ENCODE measurements at regions not wholly inside any gene's neighbourhood (a gene's known extent, or its start where the extent isn't known, plus 50 kb on each side); places are given as distances from the start of the nearest gene placed in this dataset.
A peak's percentile ranks its signal among the peaks of the same experiment; 100 is the strongest.

GRCh38 chr6:22003287-22003686, 293.5 kb downstream of the PRL start:
- DNase-seq (ENCODE audit: low read depth) (no peak), FAIRE-seq (no peak)
- H3K4me3 ChIP-seq (ENCODE audit: low read depth, low read length): no peak overlapping the region
- H3K27me3 ChIP-seq (ENCODE audit: control insufficient read depth, insufficient read depth, low read length): no peaks in the 10 kb centered on the region
- no peak for TF ChIP-seq CTCF (IDR thresholded peaks at IDR 0.05; ENCODE audit: insufficient read depth, low read length, severe bottlenecking)
- H3K36me3 ChIP-seq (ENCODE audit: control insufficient read depth, insufficient read depth, low read length): no peaks in the 10 kb centered on the region

GRCh38 chr6:22006795-22007194, 290.0 kb downstream of the PRL start:
- FAIRE-seq (no peak), DNase-seq (ENCODE audit: low read depth) (no peak)
- no peaks in the 10 kb centered on the region for H3K36me3 ChIP-seq (ENCODE audit: control insufficient read depth, insufficient read depth, low read length)
- H3K27me3 ChIP-seq (ENCODE audit: control insufficient read depth, insufficient read depth, low read length): no peaks in the 10 kb centered on the region
- H3K4me3 ChIP-seq (ENCODE audit: low read depth, low read length): no peak overlapping the region
- no peak for TF ChIP-seq CTCF (IDR thresholded peaks at IDR 0.05; ENCODE audit: insufficient read depth, low read length, severe bottlenecking)

- H3K36me3 ChIP-seq (ENCODE audit: control insufficient read depth, insufficient read depth, low read length): no peaks in the 10 kb centered on the region
- DNase-seq (ENCODE audit: low read depth) (no peak), FAIRE-seq (peak; percentile 75)
- no peaks in the 10 kb centered on the region for H3K27me3 ChIP-seq (ENCODE audit: control insufficient read depth, insufficient read depth, low read length)
- no peak overlapping the region for H3K4me3 ChIP-seq (ENCODE audit: low read depth, low read length)
- no peak for TF ChIP-seq CTCF (IDR thresholded peaks at IDR 0.05; ENCODE audit: insufficient read depth, low read length, severe bottlenecking)
These were observed 289.4 kb downstream of the PRL start for GRCh38 chr6:22007469-22007868.

- Histone ChIP-seq H3K4me3 (ENCODE audit: low read depth, low read length) (no peak overlapping the region), H3K36me3 (ENCODE audit: control insufficient read depth, insufficient read depth, low read length) (no peaks in the 10 kb centered on the region), H3K27me3 (ENCODE audit: control insufficient read depth, insufficient read depth, low read length) (no peaks in the 10 kb centered on the region)
- DNase-seq (ENCODE audit: low read depth) (peak; percentile 52), FAIRE-seq (no peak)
- no peak for TF ChIP-seq CTCF (IDR thresholded peaks at IDR 0.05; ENCODE audit: insufficient read depth, low read length, severe bottlenecking)
These were observed 288.5 kb downstream of the PRL start for GRCh38 chr6:22008248-22008836.

- FAIRE-seq (no peak), DNase-seq (ENCODE audit: low read depth) (no peak)
- no peak for TF ChIP-seq CTCF (IDR thresholded peaks at IDR 0.05; ENCODE audit: insufficient read depth, low read length, severe bottlenecking)
- Histone ChIP-seq H3K4me3 (ENCODE audit: low read depth, low read length) (no peak overlapping the region), H3K36me3 (ENCODE audit: control insufficient read depth, insufficient read depth, low read length) (no peaks in the 10 kb centered on the region), H3K27me3 (ENCODE audit: control insufficient read depth, insufficient read depth, low read length) (no peaks in the 10 kb centered on the region)
These were observed 286.7 kb downstream of the PRL start for GRCh38 chr6:22010102-22010501.

GRCh38 chr6:22015216-22015615, 281.6 kb downstream of the PRL start:
- no peak for FAIRE-seq

More at GRCh38 chr6:22015216-22015615, 281.6 kb downstream of the PRL start:
- no peaks in the 10 kb centered on the region for H3K36me3 ChIP-seq (ENCODE audit: control insufficient read depth, insufficient read depth, low read length)
- TF ChIP-seq CTCF (IDR thresholded peaks at IDR 0.05; ENCODE audit: insufficient read depth, low read length, severe bottlenecking): no peak
- no peak overlapping the region for H3K4me3 ChIP-seq (ENCODE audit: low read depth, low read length)
- H3K27me3 ChIP-seq (ENCODE audit: control insufficient read depth, insufficient read depth, low read length): no peaks in the 10 kb centered on the region
- no peak for DNase-seq (ENCODE audit: low read depth)

All from bronchial epithelial cell (primary cell).